ENCODE measurements at regions not wholly inside any gene's neighbourhood (a gene's known extent, or its start where the extent isn't known, plus 50 kb on each side); places are given as distances from the start of the nearest gene placed in this dataset.

GRCh38 chr4:79688691-79689090, 280.7 kb upstream of the GK2 start:
- Histone ChIP-seq H3K9me3 (peaks cover 0 to 10% (median 2%) of the 10 kb centered on the region in 11 donors), H3K27me3 (no peaks in the 10 kb centered on the region), H3K27ac (no peak overlapping the region), H3K4me3 (no peak overlapping the region), H3K36me3 (no peaks in the 10 kb centered on the region), H3K4me1 (no peaks in the 10 kb centered on the region)
- no peak for DNase-seq
- intact Hi-C loops (cut with DNase I), result no loop called here
- ATAC-seq, result no peak
- TF ChIP-seq CTCF (IDR thresholded peaks at IDR 0.05), result no peak

- intact Hi-C loops (cut with DNase I), result no loop called here
- no peaks in the 10 kb centered on the region for H3K36me3 ChIP-seq
- H3K9me3 ChIP-seq, result peaks cover 0 to 2% (median 0%) of the 10 kb centered on the region in 11 donors
- no peak for TF ChIP-seq CTCF (IDR thresholded peaks at IDR 0.05)
- DNase-seq (no peak), ATAC-seq (no peak)
- H3K27ac ChIP-seq, result no peak overlapping the region
- WGBS, 2 donors, result 88 to 92% methylated on average over 2 of the region's 2 CpGs
- H3K4me3 ChIP-seq, result no peak overlapping the region
- H3K27me3 ChIP-seq, result no peaks in the 10 kb centered on the region
- no peaks in the 10 kb centered on the region for H3K4me1 ChIP-seq
Measured at GRCh38 chr4:79687006-79687405, 279.0 kb upstream of the GK2 start.

GRCh38 chr4:79685542-79685941, 277.5 kb upstream of the GK2 start:
- no peak for DNase-seq
- H3K4me3 ChIP-seq, result no peak overlapping the region
- no peaks in the 10 kb centered on the region for H3K36me3 ChIP-seq
- intact Hi-C loops (cut with DNase I), result no loop called here
- WGBS, 2 donors, result 96 to 98% methylated on average over 2 of the region's 2 CpGs
- no peaks in the 10 kb centered on the region for H3K9me3 ChIP-seq
- no peak for TF ChIP-seq CTCF (IDR thresholded peaks at IDR 0.05)
- no peak overlapping the region for H3K27ac ChIP-seq
- H3K27me3 ChIP-seq, result no peaks in the 10 kb centered on the region
- H3K4me1 ChIP-seq, result no peaks in the 10 kb centered on the region
- ATAC-seq, result no peak

GRCh38 chr4:79684516-79684915, 276.5 kb upstream of the GK2 start:
- no peak overlapping the region for H3K4me3 ChIP-seq
- no peak for DNase-seq
- no peak for TF ChIP-seq CTCF (IDR thresholded peaks at IDR 0.05)
- 69 to 76% methylated on average over 3 of the region's 3 CpGs for WGBS, 2 donors
- no peak for ATAC-seq
- no peaks in the 10 kb centered on the region for H3K36me3 ChIP-seq
- no peaks in the 10 kb centered on the region for H3K9me3 ChIP-seq
- H3K27me3 ChIP-seq, result no peaks in the 10 kb centered on the region
- intact Hi-C loops (cut with DNase I), result no loop called here
- no peaks in the 10 kb centered on the region for H3K4me1 ChIP-seq
- no peak overlapping the region for H3K27ac ChIP-seq
